C1 segment of cervical spinal cord (tissue), 14 donors: ENCODE measurements at regions not wholly inside any gene's neighbourhood (a gene's known extent, or its start where the extent isn't known, plus 50 kb on each side); places are given as distances from the start of the nearest gene placed in this dataset.
"Not testable (repeated sequence)": the region's sequence is repeated elsewhere in the genome, so short reads cannot be mapped to it uniquely, and the experiment has no call there.

Experiments used
- DNase-seq, 14 donors: peaks; one replicate each; lab custom pipeline; 2025; lab: John Stamatoyannopoulos, UW

DNA sequence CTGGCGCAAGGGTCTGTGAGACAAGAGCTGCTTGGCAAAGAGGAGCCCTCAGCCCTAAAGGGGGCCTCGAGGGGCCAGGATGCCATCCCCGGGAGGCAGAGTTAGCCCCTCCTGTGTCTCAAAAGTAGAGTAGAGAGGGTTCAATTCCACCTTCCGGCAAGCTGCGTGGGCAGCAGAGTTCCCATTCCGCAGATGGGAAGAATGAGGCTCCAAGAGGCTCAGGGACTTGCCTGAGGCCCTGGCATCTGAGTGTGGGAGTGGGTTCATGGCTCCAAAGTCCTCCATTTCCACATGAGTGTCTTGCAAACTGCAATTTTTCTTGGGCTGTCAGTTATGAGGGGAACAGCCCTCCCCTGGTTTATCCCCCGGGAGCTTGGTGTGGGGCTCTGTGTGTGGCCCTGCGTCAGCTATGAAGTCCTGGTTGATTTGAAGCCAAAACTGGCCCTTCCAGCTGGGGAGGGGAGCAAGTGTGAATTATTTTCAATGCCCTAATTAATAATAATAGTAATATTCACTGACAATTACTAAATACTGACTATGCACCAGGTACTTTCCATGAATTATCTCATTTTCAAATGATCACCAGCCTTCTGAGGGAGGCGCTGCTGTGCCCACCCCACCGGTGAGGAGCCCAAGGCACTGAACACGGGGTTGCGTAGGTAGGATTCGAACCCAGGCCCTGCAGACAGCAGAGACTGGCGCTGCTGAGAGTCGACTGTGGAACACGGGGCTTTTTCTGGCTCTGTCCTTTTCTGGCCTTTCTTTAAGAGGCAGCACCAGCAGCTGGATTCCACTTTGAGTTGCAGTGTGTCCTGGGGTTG is 153.0 kb upstream of the PTPN1 start:
- DNase-seq, result no peak

DNA sequence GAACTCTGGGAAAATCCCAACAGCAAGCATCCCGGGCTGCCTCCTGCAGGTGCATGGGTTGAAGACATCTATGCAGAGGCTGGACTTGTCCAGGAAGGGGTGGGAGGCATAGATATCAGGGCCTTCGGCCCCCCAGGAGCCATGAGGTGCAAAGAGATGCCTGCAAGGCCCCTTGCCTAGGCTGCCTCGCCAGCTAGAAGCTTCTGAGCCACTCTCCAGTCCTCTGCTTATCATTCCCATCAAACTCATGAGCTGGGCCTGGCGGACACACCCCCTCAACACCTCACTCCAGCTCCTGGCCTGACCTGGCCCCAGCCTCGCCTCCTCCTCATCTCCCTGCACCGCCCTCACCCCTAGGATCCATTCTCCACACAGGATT is 152.4 kb upstream of the PTPN1 start:
- DNase-seq, result no peak

DNA sequence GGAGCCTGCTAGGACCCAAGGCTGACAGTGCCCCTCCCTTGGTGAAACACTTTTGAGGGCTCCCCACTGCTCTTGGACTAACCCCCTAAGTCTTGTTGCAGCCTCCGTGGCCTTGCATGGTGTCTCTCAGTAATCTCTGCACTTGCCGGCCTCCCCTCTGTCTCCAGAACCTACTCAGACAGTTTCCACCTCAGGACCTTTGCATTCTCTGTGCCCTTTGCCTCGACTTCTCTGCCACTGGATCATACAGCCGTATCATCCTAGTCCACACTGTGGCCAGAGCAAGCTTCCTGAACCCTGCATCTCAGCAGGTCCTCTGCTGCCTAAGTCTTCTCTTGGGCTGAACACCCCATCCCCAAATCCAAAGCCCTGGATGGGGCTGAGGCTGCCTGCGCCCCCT is 152.0 kb upstream of the PTPN1 start:
- DNase-seq, result no peak

DNA sequence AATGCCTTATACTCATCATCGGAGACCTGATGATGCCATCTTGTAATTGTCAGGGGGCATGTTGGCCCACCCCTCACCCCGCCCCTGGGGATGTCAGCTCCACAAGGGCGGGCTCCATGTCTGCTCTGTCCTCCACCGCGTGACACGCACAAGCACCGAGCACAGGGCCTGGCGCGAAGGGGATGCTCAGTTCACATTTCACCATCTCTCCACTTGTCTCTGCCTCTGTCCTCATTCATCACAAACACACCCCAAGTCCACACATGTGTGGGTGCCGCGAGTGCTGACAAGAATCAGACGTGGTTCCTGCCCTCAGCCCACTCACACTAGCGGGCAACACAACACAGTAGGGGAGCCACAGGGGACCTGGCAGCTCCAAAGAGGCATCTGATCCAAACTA is 151.2 kb upstream of the PTPN1 start:
- no peak for DNase-seq

DNA sequence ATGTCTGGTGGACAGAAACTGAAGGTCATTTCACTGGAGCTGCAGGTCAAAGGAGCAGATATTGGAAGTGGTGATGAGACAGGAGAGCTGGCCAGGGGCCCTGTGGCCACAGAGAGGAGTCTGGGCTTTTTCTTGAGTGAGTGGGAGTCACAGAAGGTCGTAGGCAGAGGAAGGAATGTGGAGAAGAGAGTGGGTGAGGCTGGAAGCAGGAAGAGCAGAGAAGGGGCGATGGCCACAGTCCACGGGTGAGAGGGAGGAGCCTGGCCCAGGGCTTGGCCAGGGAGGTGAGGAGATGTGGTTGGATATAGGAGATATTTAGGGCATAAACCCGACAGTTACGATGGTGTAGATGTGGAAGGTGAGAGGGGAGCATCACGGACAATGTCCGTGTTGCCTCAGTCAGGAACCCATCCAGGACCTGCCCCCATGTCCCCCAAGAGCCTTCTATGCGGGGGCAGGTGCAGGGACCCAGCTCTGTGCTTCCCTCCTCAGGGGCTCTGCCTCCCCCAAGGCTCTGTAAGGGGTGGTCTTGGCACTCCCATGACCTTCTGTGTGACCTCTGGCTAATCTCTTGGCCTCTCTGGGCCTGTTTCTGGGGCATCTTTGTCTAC is 150.5 kb upstream of the PTPN1 start:
- DNase-seq, result no peak

DNA sequence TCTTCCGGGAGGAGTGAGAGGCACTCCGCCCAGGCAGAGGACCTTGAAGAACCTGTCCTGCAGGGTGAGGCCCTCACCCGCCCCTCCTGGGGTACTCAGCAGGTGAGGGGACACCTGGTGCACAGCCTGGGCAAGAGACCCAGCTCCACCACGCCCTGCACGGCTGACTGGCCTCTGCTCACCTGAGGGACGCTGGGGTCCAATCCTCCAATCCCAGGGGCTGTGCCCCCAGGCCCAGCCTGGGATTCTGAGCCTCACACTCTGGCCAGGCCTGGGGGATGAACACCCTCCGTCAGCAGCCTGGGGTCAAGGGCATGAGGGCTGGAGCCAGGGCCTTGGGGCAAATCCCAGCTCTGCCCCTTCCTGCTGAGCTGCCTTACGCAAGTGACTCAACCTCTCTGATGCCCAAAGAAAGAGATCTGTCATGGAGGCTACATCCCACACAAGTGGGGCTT is 149.9 kb upstream of the PTPN1 start:
- DNase-seq, result no peak

DNA sequence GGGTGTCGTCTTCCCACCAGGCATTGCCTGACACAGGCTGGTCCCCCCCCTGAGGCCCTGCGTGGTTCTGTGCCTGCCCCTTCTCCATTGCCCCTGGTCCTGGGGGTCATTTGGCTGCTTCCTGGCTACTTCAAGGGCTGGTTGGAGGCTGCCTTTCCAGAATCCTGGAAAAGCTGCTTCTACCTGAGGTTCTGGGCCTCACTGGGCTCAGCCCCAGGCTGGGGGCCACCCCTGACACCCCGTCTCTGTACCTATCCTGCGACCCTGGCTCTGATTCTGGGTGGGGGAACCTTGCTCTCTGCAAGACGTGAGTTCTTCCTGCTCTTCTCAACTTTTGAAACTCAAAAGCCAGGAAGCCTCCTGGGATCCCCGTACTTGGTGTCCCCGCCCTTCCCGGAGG is 149.3 kb upstream of the PTPN1 start:
- no peak for DNase-seq

DNA sequence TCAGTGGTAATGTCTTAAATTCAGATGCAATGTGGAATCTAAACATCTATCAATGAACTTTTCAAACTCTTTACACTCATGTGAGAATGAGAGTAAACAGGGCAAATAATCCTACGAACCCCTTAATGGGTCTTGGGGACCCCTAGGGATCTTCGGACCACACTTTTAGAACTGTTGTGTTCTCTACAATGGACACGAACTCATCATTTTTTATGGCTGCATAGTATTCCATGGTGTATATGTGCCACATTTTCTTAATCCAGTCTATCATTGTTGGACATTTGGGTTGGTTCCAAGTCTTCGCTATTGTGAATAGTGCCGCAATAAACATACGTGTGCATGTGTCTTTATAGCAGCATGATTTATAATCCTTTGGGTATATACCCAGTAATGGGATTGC is 148.0 kb upstream of the PTPN1 start:
- not testable (repeated sequence) for DNase-seq

DNA sequence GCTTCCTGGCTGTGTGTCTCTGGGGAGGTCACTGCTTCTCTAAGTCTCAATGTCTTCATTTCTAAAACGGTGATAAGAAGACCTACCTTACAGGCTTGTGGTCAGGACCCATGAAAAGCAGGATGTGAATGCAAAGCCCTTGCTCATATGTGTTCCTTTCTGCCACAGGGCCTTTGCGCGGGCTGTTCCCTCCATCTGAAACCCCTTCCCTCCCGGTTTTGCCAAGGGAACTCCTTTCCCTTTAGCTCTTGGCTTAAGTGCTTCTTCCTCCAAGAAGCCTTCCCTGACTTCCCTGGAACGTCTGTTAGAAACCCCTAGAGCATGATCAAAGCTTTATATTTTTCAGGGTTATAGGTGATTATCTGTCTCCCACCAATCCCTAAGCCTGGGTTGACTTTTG is 147.2 kb upstream of the PTPN1 start:
- no peak for DNase-seq

DNA sequence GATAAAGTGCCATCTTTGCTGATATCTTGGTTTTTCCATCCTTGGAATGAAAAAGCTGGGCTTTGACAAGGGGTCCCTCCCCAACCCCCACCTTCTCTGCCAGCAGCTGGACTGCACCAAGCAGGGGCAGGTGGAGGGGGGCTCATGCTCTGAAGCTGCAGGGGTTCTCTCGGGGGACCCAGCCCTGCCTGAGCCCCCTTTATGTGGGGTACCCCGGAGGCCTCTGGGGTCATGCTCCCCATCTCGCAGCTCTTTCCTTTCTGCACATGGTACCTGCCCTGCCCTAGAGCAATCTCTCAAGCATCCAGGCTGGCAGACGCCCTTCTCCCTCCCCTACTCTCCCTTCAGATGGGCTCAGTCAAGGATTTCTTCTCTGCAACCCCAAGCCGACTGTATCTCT is 146.7 kb upstream of the PTPN1 start:
- no peak for DNase-seq

DNA sequence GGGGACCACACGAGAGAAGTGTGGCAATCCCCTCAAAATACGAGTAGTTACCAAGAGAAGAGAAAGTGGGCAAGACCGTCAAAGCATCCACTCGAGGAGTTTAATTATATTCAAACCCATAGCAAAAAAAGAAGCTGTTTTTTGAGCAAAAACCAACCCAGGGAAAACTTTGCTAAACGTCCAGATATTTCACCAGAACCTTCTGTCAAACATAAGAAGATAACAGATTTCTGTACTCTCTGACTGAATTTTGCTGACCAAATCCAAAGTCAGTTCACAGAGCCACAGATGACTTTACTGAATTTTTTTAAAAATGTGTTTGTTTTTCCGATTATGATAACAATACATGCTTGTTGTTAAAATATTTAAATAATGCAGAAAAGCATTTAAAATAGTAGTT is 145.6 kb upstream of the PTPN1 start:
- DNase-seq, result no peak

DNA sequence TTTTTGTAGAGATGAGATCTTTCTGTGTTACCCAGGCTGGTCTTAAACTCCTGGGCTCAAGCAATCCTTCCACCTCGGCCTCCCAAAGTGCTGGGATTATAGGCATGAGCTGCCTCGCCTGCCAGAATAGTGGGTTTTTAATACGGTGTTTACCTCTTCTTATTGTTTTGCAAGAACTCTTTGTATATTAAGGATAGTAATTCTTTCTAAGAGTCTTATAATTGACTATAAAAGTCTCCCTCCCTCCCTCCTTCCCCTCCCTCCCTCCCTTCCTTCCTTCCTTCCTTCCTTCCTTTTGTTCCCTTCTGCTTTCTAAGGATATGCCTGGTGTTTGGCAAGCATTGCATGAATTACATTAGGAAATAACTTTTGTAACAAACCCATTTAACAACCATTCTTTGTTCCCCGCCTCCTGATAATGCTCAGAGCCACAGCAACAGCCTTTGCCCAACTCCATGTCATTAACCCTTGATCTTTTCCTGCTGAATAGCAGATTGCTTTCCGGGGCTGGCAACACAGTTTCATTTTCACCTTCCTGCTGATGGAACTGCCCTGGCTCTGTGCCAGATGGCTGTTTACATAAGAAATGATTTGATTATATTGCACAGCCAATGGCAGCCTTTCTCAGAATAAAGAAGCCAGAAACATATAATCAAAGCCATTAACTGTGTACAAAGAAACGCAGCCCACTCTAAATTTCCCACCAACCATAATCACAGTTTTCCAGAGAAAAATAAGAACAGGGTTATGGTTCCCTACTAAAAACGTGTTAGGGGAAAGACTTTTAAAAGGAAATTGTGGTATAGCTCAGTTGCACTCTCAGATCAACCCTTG is 143.7 kb upstream of the PTPN1 start:
- no peak for DNase-seq

DNA sequence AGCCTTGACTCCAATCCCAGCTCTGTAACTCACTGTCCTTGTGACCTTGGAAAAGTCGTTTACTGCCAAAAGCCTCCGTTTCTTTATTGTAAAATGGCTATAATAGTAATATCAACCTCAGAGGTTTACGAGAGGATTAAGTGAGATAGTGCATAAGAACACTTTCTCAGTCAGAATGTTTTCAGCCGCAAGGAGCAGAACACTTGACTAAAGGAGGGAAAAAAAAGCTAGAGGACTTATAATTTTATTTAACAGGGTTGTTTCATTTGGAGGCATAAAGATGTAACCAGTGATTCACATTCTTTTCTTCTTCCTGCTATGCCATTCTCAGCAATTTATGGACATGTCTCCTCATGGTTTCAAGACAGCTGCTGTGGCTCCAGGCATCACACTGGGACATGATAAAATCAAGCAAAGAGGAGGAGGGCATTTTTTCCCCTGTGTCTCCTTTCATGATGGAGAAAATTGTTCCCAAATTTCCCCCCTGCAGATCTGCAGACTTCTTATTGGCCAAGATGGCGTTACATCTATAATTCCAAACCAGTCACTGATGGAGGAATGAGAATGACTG is 143.0 kb upstream of the PTPN1 start:
- DNase-seq, result no peak

DNA sequence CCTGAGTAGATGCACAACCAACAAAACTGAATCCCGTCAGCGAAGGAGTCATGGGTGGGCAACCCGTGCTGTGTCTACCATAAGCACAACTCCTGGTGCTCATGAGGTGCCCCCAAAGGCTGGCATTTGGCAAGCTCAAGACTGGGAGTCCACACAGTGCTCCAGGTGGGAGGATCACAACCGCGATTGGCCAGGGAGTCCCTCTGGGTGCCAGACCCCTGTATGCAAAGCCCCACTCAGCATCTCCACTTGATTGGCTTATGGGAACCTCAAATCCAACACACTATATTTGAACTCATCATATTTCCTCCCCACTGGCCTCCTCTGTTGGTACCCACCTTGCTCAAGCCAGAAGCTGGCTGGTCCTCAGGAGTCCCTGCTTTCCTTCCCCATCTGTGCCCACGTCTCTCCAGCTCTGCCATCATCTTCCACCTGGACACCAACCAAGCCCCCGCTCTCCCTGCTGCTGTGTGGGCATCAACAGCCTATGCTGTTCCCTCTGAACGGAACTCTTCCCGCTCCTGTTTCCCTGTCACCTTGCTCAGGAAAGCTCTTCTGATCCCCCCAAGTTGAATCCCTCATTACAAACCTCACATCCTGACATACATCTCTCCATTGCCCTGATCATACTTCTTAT is 142.3 kb upstream of the PTPN1 start:
- DNase-seq, result no peak

DNA sequence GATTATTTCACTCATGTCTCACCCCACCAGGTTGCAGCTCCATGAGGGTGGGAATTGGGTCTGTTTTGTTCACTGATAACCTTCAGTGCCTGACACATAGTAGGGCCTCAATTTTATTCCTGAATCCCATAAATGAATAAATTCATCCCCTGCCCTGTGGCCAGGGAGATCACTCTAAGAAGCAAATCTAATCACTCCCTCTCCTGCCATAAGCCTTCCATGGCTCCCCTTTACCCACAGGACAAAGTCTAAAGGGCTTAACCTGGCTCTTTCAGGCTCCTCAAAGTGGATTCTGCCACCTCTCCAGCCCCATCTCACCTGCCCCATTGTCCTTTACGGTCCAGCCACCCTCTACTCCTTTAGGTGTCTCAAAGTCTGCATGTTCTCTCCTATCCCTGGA is 141.8 kb upstream of the PTPN1 start:
- DNase-seq, result no peak

DNA sequence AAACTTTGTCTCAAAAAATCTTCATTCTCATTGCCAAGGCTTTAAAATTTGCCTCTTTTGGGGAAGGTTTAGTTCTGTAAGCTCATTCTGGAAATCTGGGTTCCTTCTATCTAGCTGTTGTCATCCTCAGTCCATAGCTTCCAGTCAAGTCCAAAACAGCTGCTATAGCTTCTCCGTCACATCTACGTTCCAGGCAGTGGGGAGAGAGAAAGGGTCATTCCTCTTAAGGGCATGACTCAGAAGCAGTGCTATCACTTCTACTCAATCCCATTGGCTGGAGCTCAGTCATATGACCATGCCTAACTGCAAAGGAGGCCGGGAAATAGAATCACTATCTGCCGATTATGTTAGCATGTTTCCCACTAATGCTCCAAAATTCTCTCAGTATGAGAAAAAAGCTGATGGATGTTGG is 141.4 kb upstream of the PTPN1 start:
- no peak for DNase-seq

DNA sequence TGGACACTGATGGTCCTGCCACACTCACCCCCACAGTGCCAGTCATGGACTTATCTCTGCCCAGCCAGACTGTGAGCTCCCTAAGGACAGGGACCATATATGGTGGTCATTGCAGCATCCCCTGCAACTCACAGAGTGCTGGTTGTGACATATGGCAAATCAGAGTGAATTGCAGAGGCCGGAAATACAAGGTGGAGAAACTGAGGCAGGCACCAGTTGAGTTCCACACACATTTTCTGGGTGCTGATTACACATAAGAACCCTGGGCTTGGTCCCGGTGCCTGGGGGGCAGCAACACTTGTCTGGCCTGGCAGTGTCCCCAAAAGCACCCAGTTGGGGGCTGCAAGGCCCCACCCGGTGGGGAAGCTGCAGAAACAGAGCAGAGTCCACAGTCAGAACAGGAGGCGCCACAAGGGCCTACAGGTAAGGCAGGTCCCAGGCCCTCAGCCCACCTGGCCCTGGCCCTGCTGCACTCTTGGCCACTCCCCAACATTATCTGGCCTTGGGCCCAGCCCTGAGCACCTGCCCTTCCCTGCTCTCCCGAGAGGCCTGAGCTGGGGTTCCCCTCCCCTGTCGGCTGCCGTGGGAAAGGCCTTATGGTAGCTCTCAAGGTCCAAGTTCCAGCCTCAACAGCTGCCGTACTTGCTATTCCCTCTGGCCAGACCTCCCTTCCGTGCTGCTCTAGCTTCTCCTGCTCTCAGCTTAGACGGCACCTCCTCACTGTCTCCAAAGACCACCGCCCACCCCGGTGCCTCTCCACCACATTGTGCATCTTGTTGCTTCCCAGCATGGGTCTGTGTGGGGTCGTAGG is 140.8 kb upstream of the PTPN1 start:
- DNase-seq, result no peak

DNA sequence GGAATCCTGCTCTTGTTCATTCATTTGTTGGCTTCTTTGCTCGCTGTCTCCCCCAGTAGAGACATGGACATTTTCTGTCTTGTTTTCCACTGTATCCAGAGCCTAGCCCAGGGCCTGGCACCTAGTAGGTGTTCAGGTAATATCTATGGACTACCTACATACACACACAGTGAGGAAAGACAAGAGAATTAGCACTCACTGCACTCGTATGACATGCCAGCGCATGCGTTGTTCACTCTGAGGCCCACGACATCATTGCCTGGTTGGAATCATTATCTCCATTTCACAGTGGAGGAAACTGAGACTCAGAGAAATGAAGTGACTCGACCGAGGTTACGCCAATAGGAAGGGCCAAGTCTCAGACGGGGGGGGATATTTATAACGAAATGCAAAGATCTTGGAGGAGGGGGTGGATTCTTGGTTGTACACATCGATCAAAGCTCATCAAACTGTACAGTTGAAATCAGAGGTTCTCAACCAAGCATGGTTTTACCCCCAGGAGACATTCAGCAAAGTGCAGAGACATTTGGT is 140.1 kb upstream of the PTPN1 start:
- no peak for DNase-seq

DNA sequence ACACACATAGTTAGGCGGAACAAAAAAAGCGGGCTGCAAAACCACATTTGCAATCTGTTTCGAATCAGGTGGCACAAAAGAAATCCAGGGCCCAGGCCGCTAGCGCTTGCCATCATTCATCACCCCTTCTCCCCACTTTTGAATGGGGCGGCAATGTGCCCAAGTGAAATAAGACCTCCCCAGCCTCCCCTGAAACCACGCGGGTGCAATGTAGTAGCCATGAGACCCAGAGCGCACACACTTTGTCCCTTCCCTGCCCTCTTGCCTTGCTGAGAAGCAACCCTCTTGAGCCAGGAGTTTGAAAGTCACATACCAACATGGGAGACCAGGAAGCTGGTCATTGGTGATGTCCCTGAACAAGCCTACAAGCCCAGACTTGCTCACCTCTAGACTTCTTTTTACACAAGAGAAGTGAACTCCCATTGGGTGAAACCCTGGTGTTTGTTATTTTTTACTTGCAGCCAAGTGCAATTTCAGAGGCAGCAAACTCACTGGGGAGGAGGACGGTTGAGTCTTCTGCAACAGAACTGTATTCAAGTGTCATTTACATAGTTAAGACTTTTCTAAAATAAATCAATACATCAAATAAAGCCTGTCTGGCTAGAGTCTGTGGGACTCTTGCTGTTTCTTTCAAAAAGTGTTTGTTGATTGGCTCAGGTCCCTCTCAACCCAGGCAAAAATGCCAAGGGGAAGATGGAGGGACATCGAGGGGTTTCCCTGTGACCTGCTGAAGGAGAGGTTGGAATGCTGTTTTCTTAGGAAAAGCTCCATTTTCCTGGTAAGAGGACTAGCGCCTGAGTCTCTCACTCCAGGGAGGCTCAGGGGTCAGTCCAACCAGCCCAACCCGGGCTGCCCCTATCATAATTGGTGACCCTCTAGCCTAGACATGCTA is 138.1 kb upstream of the PTPN1 start:
- DNase-seq, result no peak

DNA sequence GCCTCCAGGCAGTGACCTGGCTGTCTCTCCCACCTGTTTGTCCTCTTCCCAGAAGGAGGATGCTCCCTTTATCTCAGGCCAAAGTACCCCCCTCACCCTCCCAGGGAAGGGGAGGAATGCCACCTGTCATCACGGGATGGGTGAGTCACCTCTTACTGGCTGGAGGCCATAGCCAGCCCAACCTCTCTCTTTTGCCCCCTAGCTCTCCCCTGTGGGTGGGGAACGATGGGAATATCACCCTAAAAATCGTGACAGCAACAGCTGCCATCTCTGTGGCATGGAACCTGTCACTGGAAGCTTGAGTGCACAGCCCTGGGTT is 137.5 kb upstream of the PTPN1 start:
- no peak for DNase-seq
